ENCODE measurements at regions not wholly inside any gene's neighbourhood (a gene's known extent, or its start where the extent isn't known, plus 50 kb on each side); places are given as distances from the start of the nearest gene placed in this dataset.

DNA sequence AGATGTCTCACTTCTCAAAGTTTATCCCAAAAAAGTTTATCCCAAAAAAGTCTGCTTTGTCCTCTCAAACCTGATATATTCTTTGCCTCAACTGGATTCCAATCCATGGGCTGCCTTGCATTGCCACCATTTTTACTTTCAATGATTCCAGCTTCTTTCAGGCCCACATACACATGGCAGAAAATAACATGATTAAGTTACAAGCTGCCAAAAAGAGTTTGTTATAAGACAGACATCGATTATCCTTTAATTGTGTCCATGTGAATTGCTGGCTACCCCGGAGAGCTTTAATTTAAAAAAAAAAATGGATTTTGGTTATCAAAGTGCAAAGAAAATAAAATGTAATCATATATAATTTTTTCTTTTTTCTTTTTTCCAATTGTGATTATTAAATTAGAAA is 819.6 kb upstream of the SORCS1 start:
- Histone ChIP-seq H2BK15ac (ENCODE audit: low read depth, low read length) (no peak overlapping the region), H3K9me1 (ENCODE audit: insufficient read depth, low read length) (no peaks in the 10 kb centered on the region), H2BK120ac (ENCODE audit: low read depth, low read length) (no peak overlapping the region), H2AK5ac (ENCODE audit: low read depth, low read length) (no peak overlapping the region), H4K8ac (ENCODE audit: low read depth in 2 of 2, low read length in 2 of 2) (no peak overlapping the region), H4K5ac (ENCODE audit: low read depth, low read length) (no peak overlapping the region), H3K79me1 (ENCODE audit: low read depth in 1 of 2, low read length in 2 of 2) (no peaks in the 10 kb centered on the region), H3K4me3 (ENCODE audit: insufficient read depth, low read depth, low read length) (no peak overlapping the region), H3K27me3 (ENCODE audit: control insufficient read depth, insufficient read depth, low read length) (no peaks in the 10 kb centered on the region), H3K9ac (ENCODE audit: low read depth, low read length) (no peak overlapping the region), H3K27ac (ENCODE audit: insufficient read depth, low read length) (no peak overlapping the region), H3K23ac (ENCODE audit: low read depth, low read length) (no peak overlapping the region), H3K18ac (ENCODE audit: low read depth, low read length) (no peak overlapping the region), H3K4ac (ENCODE audit: low read depth, low read length) (no peak overlapping the region), H4K20me1 (ENCODE audit: insufficient read depth, low read length) (no peaks in the 10 kb centered on the region), H3K14ac (replicated peaks; ENCODE audit: low read depth, low read length) (no peak overlapping the region), H3K4me1 (ENCODE audit: control insufficient read depth, insufficient read depth, low read length) (no peaks in the 10 kb centered on the region), H4K91ac (ENCODE audit: insufficient read depth, low read depth, low read length) (no peak overlapping the region), H3K4me2 (ENCODE audit: low read depth, low read length) (no peak overlapping the region), H2AK9ac (replicated peaks; ENCODE audit: low read depth, low read length, poor library complexity) (no peak overlapping the region), H2BK20ac (ENCODE audit: low read depth, low read length) (no peak overlapping the region), H3K36me3 (ENCODE audit: control insufficient read depth, insufficient read depth, low read length) (no peaks in the 10 kb centered on the region), H2AFZ (replicated peaks; ENCODE audit: low read length, poor library complexity) (no peak overlapping the region), H3K56ac (ENCODE audit: extremely low read depth, insufficient read depth, low read length) (no peak overlapping the region), H2BK5ac (ENCODE audit: low read depth, low read length, poor library complexity, severe bottlenecking) (no peak overlapping the region), H3K9me3 (ENCODE audit: control insufficient read depth, insufficient read depth, low read length) (peaks cover 3% of the 10 kb centered on the region)
- in situ Hi-C loops (cut with MboI; ENCODE audit: low sequenced_read_pairs) (no loop called here), dilution Hi-C loops (cut with HindIII; ENCODE audit: low sequenced_read_pairs, unreplicated experiment) (no loop called here), intact Hi-C loops (cut with micrococcal nuclease) (no loop called here)
- no TSS peak for BruUV-seq (replicated peaks)
- POLR2A ChIA-PET (ENCODE audit: unreplicated experiment): no interaction called here
- ATAC-seq (ENCODE audit: low read depth): no peak
- CTCF ChIA-PET: no interaction called here
- TF ChIP-seq CEBPB (IDR thresholded peaks at IDR 0.05; ENCODE audit: low read depth, low read length): no peak
- TF ChIP-seq SMC3 (IDR thresholded peaks at IDR 0.05; ENCODE audit: low read depth, low read length): no peak
- TF ChIP-seq CHD1 (IDR thresholded peaks at IDR 0.05; ENCODE audit: low read depth, low read length): no peak
- TF ChIP-seq POLR2A (IDR thresholded peaks at IDR 0.05; ENCODE audit: low read depth, low read length): no peak
- no peak for TF ChIP-seq RAD21 (IDR thresholded peaks at IDR 0.05; ENCODE audit: low read length)
- TF ChIP-seq MAFK (IDR thresholded peaks at IDR 0.05; ENCODE audit: low read depth, low read length): no peak
- TF ChIP-seq MXI1 (IDR thresholded peaks at IDR 0.05; ENCODE audit: borderline replicate concordance, low read depth, low read length): no peak
- no peak for TF ChIP-seq BHLHE40 (IDR thresholded peaks at IDR 0.05; ENCODE audit: low read depth, low read length)
- WGBS, 2 experiments (ENCODE audit: extremely low coverage in 2 of 2, insufficient read length in 1 of 2): no CpG with 5 or more reads among the region's 2 CpGs
- no peak for DNase-seq

Measured in IMR-90 (cell line).